Liver (tissue), 8 donors: ENCODE measurements at regions not wholly inside any gene's neighbourhood (a gene's known extent, or its start where the extent isn't known, plus 50 kb on each side); places are given as distances from the start of the nearest gene placed in this dataset.

Experiments
- DNase-seq: peaks from one replicate; pipeline ENCODE4 v3.0.0-alpha.2; 2017; ENCODE audit warnings: low spot score
- H3K27ac ChIP-seq, 2 donors: one replicate each; pipeline ENCODE4 v1.7.0; 2013; ENCODE audit warnings: inconsistent platforms in 2 of 2, low read length in 2 of 2, control low read depth in 1 of 2, low read depth in 1 of 2, mild to moderate bottlenecking in 1 of 2
- H3K27me3 ChIP-seq, 4 donors: one replicate each; pipeline versions ENCODE4 v1.6.1 to v1.7.0; 2013; ENCODE audit warnings: low read length in 3 of 4, inconsistent platforms in 1 of 4, mild to moderate bottlenecking in 1 of 4, moderate library complexity in 1 of 4; ENCODE audit not compliant: control insufficient read depth in 4 of 4, insufficient read depth in 4 of 4
- H3K36me3 ChIP-seq, 4 donors: one replicate each; pipeline versions ENCODE4 v1.6.1 to v1.7.0; 2013; ENCODE audit warnings: low read length in 3 of 4, mild to moderate bottlenecking in 3 of 4, low read depth in 1 of 4, moderate library complexity in 1 of 4; ENCODE audit not compliant: control insufficient read depth in 4 of 4, insufficient read depth in 3 of 4
- H3K4me1 ChIP-seq, 4 donors: one replicate each; pipeline versions ENCODE4 v1.6.1 to v1.7.0; 2013; ENCODE audit warnings: low read length in 3 of 4, mild to moderate bottlenecking in 3 of 4, moderate library complexity in 1 of 4; ENCODE audit not compliant: control insufficient read depth in 4 of 4, insufficient read depth in 4 of 4
- H3K4me3 ChIP-seq, 3 donors: one replicate each; pipeline versions ENCODE4 v1.6.1 to v1.7.0; 2013; ENCODE audit warnings: low read length in 3 of 3, control low read depth in 1 of 3, low read depth in 1 of 3, mild to moderate bottlenecking in 1 of 3
- H3K9ac ChIP-seq, 2 donors: one replicate each; pipeline ENCODE4 v1.7.0; 2013; ENCODE audit warnings: low read length in 2 of 2, mild to moderate bottlenecking in 2 of 2, moderate library complexity in 2 of 2, control low read depth in 1 of 2, low read depth in 1 of 2
- H3K9me3 ChIP-seq, 4 donors: one replicate each; pipeline versions ENCODE4 v1.6.1 to v1.7.0; 2013; ENCODE audit warnings: low read length in 3 of 4; ENCODE audit not compliant: control insufficient read depth in 4 of 4
- ATF3 ChIP-seq: IDR thresholded peaks from 2 replicates; pipeline ENCODE4 v1.6.1; 2016; ENCODE audit warnings: antibody characterized with exemption
- CTCF ChIP-seq: fragments of 150-350 bp; IDR thresholded peaks from 2 replicates; pipeline ENCODE4 v1.5.1; 2017; ENCODE audit warnings: improper control_type of control experiment, low read depth, low read length; ENCODE audit not compliant: missing input control
- EGR1 ChIP-seq, 2 donors: IDR thresholded peaks; 2 replicates each; pipeline ENCODE4 v1.6.1; 2016 to 2018; ENCODE audit warnings: antibody characterized with exemption in 2 of 2, low read depth in 2 of 2
- FOXA1 ChIP-seq: IDR thresholded peaks from 2 replicates; pipeline ENCODE4 v1.6.1; 2016; ENCODE audit warnings: antibody characterized with exemption
- FOXA2 ChIP-seq: IDR thresholded peaks from 2 replicates; pipeline ENCODE4 v1.6.1; 2016; ENCODE audit warnings: antibody characterized with exemption
- GABPA ChIP-seq, 2 donors: IDR thresholded peaks in 1 of 2; conservative IDR thresholded peaks in 1 of 2; 2 replicates each; pipeline ENCODE4 v1.6.1; 2016; ENCODE audit warnings: antibody characterized with exemption in 2 of 2, mild to moderate bottlenecking in 1 of 2, moderate library complexity in 1 of 2
- HNF4A ChIP-seq, 2 donors: conservative IDR thresholded peaks; 2 replicates each; pipeline ENCODE4 v1.6.1; 2016; ENCODE audit warnings: antibody characterized with exemption in 2 of 2, mild to moderate bottlenecking in 2 of 2
- HNF4G ChIP-seq: IDR thresholded peaks from 2 replicates; pipeline ENCODE4 v1.6.1; 2016; ENCODE audit warnings: antibody characterized with exemption
- JUND ChIP-seq, 2 donors: IDR thresholded peaks; 2 replicates each; pipeline ENCODE4 v1.6.1; 2016; ENCODE audit warnings: antibody characterized with exemption in 2 of 2
- MAX ChIP-seq: IDR thresholded peaks from 2 replicates; pipeline ENCODE4 v1.6.1; 2016; ENCODE audit warnings: antibody characterized with exemption
- NR2F2 ChIP-seq: IDR thresholded peaks from 2 replicates; pipeline ENCODE4 v1.6.1; 2016; ENCODE audit warnings: antibody characterized with exemption
- RAD21 ChIP-seq, 2 donors: IDR thresholded peaks; 2 replicates each; pipeline ENCODE4 v1.6.1; 2016; ENCODE audit warnings: antibody characterized with exemption in 2 of 2, mild to moderate bottlenecking in 2 of 2
- REST ChIP-seq: IDR thresholded peaks from 2 replicates; pipeline ENCODE4 v1.6.1; 2016; ENCODE audit warnings: antibody characterized with exemption, mild to moderate bottlenecking
- RXRA ChIP-seq, 2 donors: IDR thresholded peaks; 2 replicates each; pipeline ENCODE4 v1.6.1; 2017 to 2018; ENCODE audit warnings: antibody characterized with exemption in 2 of 2, mild to moderate bottlenecking in 1 of 2
- SP1 ChIP-seq: IDR thresholded peaks from 2 replicates; pipeline ENCODE4 v1.6.1; 2018; ENCODE audit warnings: antibody characterized with exemption, mild to moderate bottlenecking
- TAF1 ChIP-seq: conservative IDR thresholded peaks from 2 replicates; pipeline ENCODE4 v1.6.1; 2016; ENCODE audit warnings: antibody characterized with exemption, mild to moderate bottlenecking
- YY1 ChIP-seq: IDR thresholded peaks from 2 replicates; pipeline ENCODE4 v1.6.1; 2016; ENCODE audit warnings: antibody characterized with exemption, mild to moderate bottlenecking
- ZBTB33 ChIP-seq: IDR thresholded peaks from 2 replicates; pipeline ENCODE4 v1.6.1; 2016; ENCODE audit warnings: antibody characterized with exemption
- WGBS: extraction: QIAGEN DNeasy Blood & Tissue Kit; methylation state at CpG from one replicate; pipeline ENCODE4 v1.1.7; 2013; 5-methylcytosine and 5-hydroxymethylcytosine counted together
- donor health status: healthy.
- donor health status: healthy.
- donor health status: healthy.
- donor health status: healthy.
- donor health status: healthy.

- DNase-seq: no peak
- H3K4me1 ChIP-seq: no peaks in the 10 kb centered on the region
- no peaks in the 10 kb centered on the region for H3K36me3 ChIP-seq
- WGBS: 83% methylated on average over 4 of the region's 4 CpGs
- no peaks in the 10 kb centered on the region for H3K27me3 ChIP-seq
- H3K4me3 ChIP-seq: no peak overlapping the region
- no peak overlapping the region for H3K27ac ChIP-seq
- H3K9ac ChIP-seq: no peak overlapping the region
- no peaks in the 10 kb centered on the region for H3K9me3 ChIP-seq
- no peak for TF ChIP-seq RXRA (IDR thresholded peaks at IDR 0.05)
- TF ChIP-seq YY1: no peak
- no peak for TF ChIP-seq FOXA1
- TF ChIP-seq JUND (IDR thresholded peaks at IDR 0.05): no peak
- no peak for TF ChIP-seq MAX
- no peak for TF ChIP-seq TAF1
- no peak for TF ChIP-seq ZBTB33
- no peak for TF ChIP-seq GABPA (IDR thresholded peaks at IDR 0.05 in 1 of 2, conservative IDR thresholded peaks at IDR 0.05 in 1 of 2)
- no peak for TF ChIP-seq RAD21 (IDR thresholded peaks at IDR 0.05)
- no peak for TF ChIP-seq CTCF
- TF ChIP-seq HNF4G: no peak
- TF ChIP-seq EGR1 (IDR thresholded peaks at IDR 0.05; ENCODE audit: low read depth in 2 of 2): no peak
- TF ChIP-seq SP1: no peak
- TF ChIP-seq REST: no peak
- no peak for TF ChIP-seq NR2F2
- no peak for TF ChIP-seq ATF3
- no peak for TF ChIP-seq HNF4A (conservative IDR thresholded peaks at IDR 0.05)
- TF ChIP-seq FOXA2: no peak
These were observed 893.5 kb downstream of the SUCLG1 start for GRCh38 chr2:83565626-83566025.
